CD4-positive, alpha-beta T cell treated with Interleukin-6 for 4 hours (primary cell): ENCODE measurements at regions not wholly inside any gene's neighbourhood (a gene's known extent, or its start where the extent isn't known, plus 50 kb on each side); places are given as distances from the start of the nearest gene placed in this dataset.

Experiments used
- DNase-seq: peaks from one replicate; pipeline ENCODE4 v3.0.0-alpha.2; 2020; ENCODE audit warnings: mixed read lengths

DNA sequence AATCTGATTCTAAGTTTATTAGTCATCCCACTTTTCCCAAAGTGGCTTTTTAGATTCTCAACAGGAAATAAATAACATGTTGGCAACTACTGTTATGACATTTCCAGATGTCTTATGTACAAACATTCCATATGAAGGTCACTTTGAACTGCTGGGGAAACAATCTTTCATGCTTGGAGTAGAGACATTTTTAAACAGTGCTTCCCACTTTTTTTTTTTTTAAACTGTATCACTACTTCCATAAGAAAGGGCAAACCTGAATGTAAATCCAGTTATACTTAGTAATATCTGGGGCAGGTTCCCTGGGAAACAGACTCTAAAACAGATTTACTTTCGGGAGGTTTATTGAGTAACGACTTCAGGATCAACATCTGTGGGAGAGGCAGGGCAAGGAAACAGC is 473.8 kb downstream of the TAFA4 start:
- no peak for DNase-seq

GRCh38 chr3:68448510-68449383 is 483.6 kb downstream of the TAFA4 start:
- DNase-seq = no peak

GRCh38 chr3:68447885-68448284 is 484.5 kb downstream of the TAFA4 start:
- DNase-seq = no peak

GRCh38 chr3:68441054-68441453 is 491.3 kb downstream of the TAFA4 start:
- DNase-seq = no peak

DNA sequence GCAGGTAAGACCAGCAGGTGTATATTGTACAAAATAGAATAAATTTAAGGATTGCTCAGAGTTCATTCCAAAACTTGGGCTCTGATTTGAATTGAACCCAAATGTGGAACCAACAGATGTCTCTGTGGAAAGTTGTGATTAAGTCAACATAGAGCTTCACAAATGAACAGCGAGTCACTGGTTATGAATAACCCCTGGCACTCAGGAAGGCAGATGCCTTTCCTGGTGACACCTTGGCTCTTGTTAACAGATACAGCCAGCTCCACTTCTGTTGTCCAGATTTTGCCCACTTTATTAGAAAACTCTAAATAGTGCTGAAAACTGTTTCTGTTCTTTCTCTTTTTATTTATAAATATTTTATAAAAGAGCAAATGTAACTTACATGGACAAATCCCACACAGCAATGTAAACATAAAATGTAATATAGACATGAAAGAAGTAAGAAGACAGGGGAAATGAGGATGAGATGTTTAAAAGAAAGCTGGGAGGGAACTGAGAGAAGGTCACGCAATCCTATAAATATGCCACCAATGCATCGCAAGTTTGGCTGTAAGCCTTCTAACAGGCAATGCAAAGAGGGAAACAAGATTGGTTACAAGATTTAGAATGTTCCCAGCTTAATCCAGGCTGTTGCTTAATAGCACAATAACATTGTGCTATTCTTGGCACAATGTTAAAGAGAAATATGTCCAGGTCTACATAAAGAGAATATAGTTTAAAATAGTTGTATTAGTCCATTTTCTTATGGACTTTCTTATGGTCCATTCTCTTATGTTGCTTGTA is 495.5 kb downstream of the TAFA4 start:
- no peak for DNase-seq

- DNase-seq = no peak
These were observed 503.9 kb downstream of the TAFA4 start for GRCh38 chr3:68428495-68428894.

DNA sequence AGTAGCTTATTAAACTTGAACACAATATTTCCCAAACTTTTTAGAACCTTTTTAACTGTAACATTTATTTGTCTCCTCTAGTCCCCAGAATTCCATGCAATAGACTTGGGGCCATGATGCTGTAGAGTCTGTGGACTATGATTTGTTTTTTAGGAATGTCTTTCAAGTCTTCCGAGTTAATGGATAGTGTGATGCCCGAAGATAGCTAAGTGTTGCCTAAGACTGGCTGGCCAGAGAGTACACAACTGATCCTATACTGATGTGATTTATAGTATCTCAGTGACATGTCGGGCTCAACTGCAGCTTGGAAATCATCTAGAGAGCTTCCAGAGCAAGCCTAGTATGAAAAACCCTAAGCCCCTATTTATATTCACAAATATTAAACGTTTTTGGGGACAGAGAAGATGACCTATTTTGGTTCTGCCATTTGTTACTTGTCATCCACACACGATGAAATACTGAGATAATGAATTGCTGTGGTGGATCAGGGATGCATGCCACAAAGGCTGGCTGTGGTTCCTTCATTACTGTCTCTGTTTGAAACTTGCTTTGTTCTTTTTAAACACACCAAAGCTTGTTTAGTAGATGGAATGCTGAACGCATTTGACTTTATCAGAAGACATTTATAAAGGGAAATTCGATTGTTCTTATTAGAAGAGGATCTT is 507.4 kb downstream of the TAFA4 start:
- no peak for DNase-seq

DNA sequence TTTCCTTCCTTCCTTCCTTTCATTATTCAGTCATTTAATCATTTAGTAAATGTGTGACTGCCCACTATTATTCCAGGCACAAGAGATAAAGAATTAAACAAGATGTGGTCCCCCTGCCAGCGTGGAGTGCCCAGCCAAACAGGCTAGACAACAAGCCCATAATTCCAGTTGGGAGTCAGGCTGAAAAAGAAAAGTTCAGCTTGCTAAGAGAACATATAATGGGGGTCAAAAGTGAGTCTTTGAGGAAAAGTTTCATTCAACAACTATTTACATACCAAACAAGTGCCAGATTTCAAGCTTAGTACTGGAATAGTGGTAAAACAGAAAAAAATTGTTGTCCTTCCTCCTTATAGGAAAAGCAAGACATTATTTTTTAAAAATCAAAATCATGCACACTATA is 523.7 kb downstream of the TAFA4 start:
- DNase-seq = no peak

- no peak for DNase-seq
These were observed 528.6 kb downstream of the TAFA4 start for GRCh38 chr3:68403741-68404140.

DNA sequence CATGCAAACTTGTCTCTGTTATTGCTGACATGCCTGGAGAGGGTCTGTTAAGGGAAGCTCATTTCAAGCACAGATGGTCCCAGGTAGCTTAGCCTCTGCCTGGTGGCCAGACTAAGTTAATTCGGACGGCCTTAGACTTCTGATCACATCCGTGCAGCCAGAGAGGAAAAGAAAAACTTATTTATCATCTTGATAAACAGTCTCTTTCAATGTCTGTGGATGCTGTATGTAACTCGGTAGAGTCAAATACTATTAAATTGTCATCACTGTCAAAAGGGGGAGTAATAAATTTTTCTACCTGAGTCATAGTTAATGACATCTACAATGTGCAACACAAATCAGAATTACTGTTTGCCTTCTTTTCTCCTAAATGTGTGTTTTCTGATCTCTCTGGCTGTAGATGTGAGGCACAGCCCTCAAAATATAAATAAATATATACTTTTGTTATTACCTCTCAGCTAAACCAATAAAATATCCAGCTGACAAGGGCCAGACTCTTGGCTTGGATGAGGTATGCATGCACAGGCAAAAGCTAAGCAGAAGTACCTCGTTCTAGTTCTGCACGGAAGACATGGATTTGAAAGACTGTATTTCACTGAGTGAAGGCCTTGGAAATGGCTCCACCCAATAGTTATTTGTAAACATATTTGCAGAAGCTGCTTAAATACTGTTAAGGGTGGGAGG is 530.0 kb downstream of the TAFA4 start:
- DNase-seq = no peak

DNA sequence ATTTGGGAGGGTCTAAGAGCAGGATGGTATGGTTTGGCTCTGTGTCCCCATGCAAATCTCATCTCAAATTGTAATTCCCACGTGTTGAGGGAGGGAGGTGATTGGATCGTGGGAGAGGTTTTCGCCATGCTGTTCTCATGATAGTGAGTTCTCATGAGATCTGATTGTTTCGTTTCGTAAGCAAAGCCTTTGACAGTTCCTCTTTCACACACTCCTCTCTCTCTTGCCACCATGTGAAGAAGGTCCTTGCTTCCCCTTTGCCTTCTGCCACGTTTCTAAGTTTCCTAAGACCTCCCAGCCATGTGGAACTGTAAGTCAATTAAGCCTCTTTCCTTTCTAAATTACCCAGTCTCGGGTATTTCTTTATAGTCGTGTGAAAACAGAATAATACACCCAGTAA is 553.7 kb downstream of the TAFA4 start:
- DNase-seq = no peak

DNA sequence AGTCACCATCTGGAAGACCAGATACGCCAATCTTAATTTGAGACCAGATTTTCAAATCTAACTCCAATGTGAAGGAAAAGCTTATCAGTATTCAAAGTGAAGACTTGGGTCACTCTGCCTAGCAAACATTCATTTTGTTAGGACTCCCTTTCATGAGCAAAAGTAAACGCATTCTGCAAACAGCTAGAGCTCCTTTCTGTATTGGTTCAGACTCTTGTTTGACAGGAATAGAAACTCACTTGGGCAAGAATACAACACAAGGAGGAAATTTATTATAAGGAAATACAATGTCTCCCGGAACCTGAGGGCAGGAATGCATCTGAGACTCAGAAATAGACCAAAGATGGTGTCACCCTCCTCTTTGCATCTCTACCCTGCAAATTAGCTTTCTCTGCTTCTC is 558.6 kb downstream of the TAFA4 start:
- no peak for DNase-seq

- DNase-seq = no peak
These were observed 568.6 kb downstream of the TAFA4 start for GRCh38 chr3:68363796-68364195.

- DNase-seq = no peak
These were observed 571.9 kb downstream of the TAFA4 start for GRCh38 chr3:68360492-68360891.

GRCh38 chr3:68345781-68346180 is 586.6 kb downstream of the TAFA4 start:
- no peak for DNase-seq

DNA sequence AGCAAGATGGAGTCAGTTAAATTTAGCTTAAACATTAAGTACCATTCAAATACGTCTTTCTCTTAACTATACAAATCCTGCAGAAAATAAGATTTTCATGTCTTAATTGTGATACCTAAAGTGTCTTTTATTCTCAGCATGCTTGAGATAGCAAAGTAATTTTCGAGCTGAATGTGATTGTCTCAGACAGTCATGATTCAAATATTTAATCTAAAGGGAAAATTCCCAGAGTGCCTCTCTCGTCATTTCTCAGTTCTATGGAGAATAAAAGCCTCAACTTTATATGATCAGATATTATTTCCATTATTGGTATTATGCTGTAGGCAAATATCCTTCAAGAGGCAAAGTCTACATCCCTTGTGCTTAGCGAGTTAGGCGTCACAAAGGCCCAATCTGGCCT is 589.9 kb downstream of the TAFA4 start:
- DNase-seq = no peak

DNA sequence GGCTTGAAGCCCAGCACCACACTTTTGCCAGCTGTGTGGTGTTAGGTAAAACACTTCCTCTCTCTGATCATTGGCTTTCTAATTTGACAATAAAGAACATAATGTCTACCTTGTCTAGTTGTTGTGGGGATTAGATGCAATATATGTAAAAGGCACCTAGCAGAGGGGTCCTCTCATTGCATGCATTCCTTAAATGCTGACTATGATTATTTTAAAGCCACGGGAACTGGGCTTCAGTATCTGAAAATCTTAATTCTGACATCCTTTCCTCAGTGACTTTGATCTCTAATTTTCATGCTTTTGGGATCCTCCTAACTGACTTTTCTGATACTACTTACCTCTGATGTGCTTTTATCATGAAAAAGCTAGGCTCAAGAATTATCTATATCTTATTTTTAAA is 596.3 kb downstream of the TAFA4 start:
- DNase-seq = no peak

- DNase-seq = no peak
These were observed 597.9 kb downstream of the TAFA4 start for GRCh38 chr3:68334367-68334986.

- no peak for DNase-seq
These were observed 604.3 kb downstream of the TAFA4 start for GRCh38 chr3:68328049-68328448.

GRCh38 chr3:68315964-68316363 is 616.4 kb downstream of the TAFA4 start:
- DNase-seq = no peak

DNA sequence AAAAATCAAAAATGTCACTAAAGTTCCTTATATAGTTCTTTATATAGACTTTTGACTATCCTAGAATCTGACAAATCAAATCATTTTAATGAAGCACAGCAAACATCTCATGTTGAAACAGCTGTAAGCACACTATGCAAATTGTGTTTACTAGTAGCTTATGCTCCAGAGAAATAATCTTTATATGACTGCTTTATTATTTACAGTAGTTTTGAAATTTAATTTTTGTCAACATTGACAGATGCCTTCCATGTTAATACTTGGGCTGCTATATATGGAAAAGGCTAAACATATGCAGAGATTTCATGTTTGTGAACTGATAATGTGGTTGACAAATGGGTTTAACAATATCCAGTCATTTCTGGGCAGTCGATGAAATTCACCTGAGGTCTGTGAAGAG is 616.8 kb downstream of the TAFA4 start:
- no peak for DNase-seq

GRCh38 chr3:68306571-68306970 is 625.8 kb downstream of the TAFA4 start:
- no peak for DNase-seq

DNA sequence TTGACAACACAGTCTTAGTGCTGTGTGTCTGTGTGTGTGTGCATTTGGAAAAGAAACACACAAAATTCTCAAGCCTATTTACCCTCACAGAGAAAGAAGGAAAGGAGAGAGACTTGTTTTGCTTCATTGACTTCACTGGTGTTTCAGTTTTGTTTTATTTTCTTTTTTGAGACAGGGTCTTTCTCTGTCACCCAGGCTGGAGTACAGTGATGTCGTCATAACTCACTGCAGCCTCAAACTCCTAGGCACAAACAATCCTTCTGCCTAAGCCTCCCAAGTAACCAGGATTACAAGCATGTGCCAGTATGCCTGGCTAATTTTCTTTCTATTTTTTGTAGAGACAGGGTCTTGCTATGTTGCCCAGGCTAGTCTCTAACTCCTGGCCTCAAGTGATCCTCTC is 636.9 kb downstream of the TAFA4 start:
- no peak for DNase-seq
